GF-D8 (cell line): ENCODE measurements at regions not wholly inside any gene's neighbourhood (a gene's known extent, or its start where the extent isn't known, plus 50 kb on each side); places are given as distances from the start of the nearest gene placed in this dataset.

Experiments used
- DNase-seq: peaks from one replicate; lab custom pipeline; 2025; lab: John Stamatoyannopoulos, UW

GRCh38 chr11:15539645-15540044 lies 424.9 kb downstream of the INSC start:
- no peak for DNase-seq

DNA sequence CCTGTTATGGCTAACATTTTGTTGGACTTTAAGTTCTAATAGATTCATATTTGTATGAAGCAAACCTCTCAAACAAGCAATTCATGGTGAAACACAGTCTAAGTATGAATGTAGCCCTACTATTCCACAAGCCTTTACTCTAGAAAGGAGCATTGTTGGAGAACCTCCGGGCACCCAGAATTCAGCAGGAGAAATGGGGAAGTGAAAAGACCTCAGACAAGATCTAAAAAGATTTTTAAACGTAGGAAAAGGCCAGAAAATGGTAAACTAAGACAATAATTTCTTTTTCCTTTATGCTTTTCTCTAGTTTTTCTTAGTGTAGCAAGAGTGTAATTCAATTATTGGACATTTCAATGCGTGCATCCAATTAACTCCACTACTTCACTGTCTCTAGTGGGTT lies 426.4 kb downstream of the INSC start:
- DNase-seq, result no peak

DNA sequence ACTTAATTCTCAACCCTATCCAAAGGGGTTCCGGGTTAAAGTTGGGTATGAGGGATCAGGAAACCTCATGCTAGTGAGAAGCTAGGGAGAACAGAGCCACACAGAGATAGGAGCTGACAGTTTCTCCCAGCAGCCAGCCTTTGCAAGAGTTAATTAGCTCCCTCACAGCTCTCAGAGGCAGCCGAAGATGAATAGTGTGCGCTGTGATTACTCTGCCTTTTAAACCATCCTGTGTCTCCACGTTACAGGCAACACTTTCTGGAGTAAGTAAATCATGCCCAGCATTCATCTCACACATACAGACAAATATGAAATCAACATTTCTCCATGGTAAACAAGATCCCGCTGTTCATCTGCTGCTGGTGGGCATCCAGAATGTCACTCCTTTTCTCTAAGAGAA lies 429.6 kb downstream of the INSC start:
- no peak for DNase-seq

GRCh38 chr11:15547685-15548084 lies 433.0 kb downstream of the INSC start:
- DNase-seq, result no peak

GRCh38 chr11:15551901-15552851 lies 437.5 kb downstream of the INSC start:
- no peak for DNase-seq

DNA sequence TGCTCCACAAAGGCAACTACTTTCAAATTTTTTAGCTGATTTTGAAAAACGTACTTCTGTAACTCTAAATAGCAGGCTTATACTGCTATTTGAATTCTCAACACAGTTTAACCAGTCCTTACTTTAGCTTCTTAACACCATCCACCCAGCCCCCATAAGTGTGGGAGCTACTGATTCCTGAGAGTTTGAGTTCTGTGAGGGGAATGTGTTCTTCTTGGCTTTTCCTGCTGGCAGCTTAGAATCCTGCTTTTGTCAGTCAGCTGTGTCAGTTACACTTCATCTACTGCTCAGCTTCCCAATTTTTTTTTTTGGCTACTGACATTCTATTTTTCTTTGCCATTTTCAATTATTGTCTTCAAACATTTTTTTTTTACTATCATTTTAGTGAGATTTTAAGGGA lies 440.4 kb downstream of the INSC start:
- no peak for DNase-seq

GRCh38 chr11:15557457-15558230 lies 442.9 kb downstream of the INSC start:
- DNase-seq, result no peak

DNA sequence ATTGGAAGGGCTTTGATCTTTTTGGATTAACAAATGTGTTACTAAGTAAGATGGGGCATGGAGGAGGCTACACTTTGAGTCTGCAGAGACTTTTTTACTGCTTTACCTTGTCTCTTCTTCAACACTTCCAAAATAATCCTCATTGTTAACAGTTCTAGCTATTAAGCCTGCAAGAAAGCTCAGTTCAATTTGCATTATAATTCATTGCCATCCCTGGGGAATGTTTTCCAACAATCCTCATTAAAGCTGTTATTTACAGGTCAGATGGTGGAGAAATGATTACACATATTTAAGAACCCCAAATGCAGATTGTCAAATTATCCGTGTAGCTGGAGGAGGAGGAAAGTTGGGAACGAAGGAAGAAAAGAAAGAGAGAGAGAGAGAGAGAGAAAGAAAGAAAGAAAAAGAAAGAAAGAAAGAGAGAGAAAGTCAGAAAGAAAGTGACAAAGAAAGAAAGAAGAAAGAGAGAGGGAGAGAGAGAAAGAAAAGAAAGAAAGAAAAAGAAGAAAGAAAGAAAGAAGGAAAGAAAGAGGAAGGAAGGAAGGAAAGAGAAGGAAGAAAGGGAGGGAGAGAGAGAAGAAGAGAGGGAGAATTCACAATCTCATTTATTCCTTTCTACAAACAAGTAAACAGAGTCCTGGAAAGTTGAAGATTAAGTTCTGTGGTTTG lies 443.9 kb downstream of the INSC start:
- DNase-seq, result no peak

DNA sequence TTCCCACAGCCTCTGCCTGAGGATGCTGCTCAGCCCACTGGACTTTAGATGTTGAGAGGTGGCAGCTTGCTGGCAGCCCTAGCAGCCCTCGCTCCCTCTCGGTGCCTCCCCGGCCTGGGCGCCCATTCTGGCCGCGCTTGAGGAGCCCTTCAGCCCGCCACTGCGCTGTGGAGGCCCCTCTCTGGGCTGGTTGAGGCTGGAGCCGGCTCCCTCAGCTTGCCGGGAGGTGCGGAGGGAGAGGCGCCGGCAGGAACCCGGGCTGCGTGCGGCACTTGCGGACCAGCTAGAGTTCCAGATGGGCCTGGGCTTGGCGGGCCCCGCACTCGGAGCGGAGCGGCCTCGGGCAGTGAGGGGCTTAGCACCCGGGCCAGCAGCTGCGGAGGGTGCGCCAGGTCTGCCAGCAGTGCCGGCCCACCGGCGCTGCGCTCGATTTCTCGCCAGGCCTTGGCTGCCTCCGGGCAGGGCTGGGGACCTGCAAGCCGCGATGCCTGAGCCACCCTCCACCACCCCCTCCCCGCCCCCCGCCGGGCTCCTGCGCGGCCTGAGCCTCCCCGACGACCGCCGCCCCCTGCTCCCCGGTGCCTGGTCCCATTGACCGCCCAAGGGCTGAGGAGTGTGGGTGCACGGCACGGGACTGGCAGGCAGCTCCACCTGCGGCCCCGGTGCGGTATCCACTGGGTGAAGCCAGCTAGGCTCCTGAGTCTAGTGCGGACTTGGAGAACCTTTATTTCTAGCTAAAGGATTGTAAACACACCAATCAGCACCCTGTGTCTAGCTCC lies 446.2 kb downstream of the INSC start:
- DNase-seq, result no peak

GRCh38 chr11:15562230-15562629 lies 447.5 kb downstream of the INSC start:
- no peak for DNase-seq

DNA sequence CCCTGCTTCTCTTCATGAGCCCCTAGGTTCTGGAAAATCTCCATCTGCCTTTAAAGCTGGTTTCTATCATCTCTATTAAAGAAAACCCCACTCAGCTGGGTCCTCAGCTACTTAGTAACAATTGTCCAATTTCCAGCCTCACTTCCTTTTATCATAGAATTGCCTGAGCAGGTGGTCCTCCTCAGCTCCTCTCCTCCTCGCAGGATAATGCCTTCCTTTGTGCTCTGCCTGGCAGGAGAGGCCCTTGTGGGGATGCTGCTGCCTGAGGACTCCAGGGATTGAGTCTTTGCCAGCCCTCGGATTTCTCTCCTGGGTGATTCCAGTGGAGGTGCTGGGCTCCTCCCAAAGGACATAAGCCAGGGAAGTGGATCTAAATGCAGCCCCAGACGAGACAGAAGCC lies 448.3 kb downstream of the INSC start:
- no peak for DNase-seq

- no peak for DNase-seq
These were observed 451.2 kb downstream of the INSC start for GRCh38 chr11:15565880-15566279.

- DNase-seq, result no peak
These were observed 453.7 kb downstream of the INSC start for GRCh38 chr11:15568440-15568839.

DNA sequence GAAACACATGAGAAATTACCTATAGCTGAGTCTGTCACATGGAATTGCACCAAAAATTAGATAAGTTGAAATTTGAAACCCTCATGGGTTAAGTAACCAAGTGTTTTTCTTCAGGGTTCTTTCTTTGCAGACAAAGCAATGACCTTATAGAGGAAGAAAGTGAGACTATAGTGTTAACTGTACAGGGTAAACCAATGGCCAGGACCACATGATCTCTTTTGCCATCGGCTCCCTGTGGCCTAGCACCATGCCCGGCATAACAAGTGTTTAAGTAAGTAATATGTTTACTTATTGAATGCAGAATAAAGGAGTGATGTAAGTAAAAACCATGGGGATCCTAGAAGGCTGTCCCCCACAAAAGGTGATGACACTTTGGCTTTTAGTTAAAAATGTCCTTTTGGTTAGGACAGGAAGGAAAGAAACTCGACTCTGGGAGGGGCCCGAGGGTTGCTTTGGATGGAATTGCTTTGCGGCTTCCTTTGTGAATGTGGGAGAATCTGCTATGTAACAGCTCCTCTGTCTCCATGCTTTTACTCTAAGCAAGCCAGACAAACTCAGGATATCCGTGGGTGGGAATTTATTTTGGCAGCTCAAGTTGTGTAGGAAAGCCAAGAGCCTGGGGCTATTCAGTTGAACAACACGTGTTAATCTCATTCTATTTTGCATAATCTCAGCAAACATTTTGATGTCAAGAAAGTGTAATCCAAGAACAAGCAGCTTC lies 454.7 kb downstream of the INSC start:
- no peak for DNase-seq

- no peak for DNase-seq
These were observed 460.7 kb downstream of the INSC start for GRCh38 chr11:15575409-15575808.

DNA sequence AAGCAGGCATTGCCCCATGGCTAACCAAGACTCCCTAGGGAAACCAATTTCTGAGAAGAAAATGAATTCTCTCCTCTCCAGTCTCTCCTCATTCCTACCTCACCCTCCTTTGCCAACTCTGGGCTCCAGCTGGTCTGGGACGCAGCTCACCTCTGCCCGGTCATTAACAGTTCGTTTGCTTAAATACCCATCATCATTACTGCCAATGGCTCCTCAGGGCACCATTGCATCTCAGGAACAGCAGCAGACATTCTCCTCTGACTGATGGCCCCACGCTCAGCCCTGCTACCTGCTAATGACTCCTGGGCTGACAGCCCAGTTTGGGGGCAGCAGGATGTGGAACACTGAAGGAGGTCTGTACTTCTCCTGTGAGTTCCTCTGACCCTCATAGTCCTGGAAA lies 462.0 kb downstream of the INSC start:
- DNase-seq, result no peak

DNA sequence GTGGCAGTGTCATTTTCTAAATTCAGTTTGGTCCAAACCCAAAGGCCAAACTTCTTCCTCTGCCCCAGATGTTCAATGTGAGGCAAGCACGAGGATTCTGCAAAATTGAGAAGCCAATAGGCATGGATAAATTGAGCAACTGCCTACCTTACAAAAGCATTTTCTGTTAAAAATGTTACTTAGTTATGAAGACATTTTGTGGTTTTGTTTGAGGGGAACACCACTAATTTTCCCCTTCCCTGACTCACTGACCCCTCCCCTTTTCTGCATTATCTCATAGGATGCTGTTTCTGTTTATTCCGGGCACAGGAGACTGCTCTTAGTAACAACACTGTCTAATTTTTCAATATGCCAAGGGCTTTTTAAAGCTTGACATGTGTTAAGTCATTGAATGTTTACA lies 462.8 kb downstream of the INSC start:
- no peak for DNase-seq

DNA sequence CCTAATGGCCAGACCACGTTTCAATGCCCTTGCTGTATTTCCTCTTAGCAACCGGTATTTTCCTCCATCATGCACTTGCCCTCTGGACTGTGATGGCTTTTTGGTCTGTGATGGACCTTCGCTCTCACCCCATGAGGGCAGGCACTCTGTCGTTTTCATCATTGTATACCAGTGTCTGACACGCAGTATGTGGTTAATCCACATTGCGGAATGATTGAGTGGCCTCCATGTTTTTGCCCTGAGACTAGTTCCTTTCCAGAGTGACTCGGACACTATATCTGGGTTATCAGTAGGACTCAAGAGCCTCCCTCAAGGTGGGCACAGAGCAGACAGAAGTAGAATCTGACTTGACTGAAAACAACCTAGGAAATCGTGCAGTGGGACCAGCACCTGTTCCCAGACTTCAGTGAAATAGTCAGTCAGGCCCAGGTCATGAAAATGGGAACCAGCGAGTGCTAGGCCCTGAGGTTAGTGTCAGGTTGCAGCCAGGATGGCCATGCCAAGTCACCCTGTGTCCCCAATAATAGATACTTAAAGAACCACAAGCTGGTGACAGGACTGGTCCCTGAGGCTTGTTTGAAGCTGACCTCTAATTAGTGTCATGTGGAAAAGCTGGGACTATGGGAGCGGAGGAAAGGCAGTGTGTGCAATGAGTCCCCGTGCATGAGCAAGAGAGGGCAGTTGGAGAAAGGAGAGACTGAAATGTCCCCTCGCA lies 464.7 kb downstream of the INSC start:
- no peak for DNase-seq

GRCh38 chr11:15580056-15580774 lies 465.5 kb downstream of the INSC start:
- no peak for DNase-seq

DNA sequence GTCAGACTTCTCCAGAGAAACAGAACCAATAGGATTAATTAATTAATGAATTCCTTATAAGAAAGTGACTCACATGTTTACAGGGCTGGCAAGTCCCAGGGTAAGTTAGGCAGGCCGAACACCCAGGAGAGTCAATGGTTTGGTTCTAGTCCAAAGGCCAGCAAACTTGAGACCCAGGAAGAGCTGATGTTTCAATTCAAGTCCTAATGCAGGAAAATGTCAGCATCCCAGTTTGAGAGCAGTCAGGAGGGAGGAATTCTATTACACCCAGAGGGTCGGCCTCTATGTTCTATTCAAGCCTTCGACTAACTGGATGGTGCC lies 466.0 kb downstream of the INSC start:
- DNase-seq, result no peak
